Trophoblast cell (in vitro differentiated cells and primary cell): ENCODE measurements at regions not wholly inside any gene's neighbourhood (a gene's known extent, or its start where the extent isn't known, plus 50 kb on each side); places are given as distances from the start of the nearest gene placed in this dataset.

ENCODE experiments used
- DNase-seq, 2 donors: peaks; one replicate each; pipeline ENCODE4 v3.0.0-alpha.2; 2016
- H2AFZ ChIP-seq: 2 replicates; pipeline ENCODE4 v1.6.1; 2013; ENCODE audit warnings: low read length, moderate library complexity, mild to moderate bottlenecking; ENCODE audit not compliant: insufficient read depth, poor library complexity
- H2AK5ac ChIP-seq: 2 replicates; pipeline ENCODE4 v1.6.1; 2013; ENCODE audit warnings: mild to moderate bottlenecking, low read length
- H2BK120ac ChIP-seq: 2 replicates; pipeline ENCODE4 v1.6.1; 2013; ENCODE audit warnings: low read length, mild to moderate bottlenecking, moderate library complexity; ENCODE audit not compliant: insufficient read depth, poor library complexity
- H2BK12ac ChIP-seq: 2 replicates; pipeline ENCODE4 v1.6.1; 2013; ENCODE audit warnings: mild to moderate bottlenecking, low read length, moderate library complexity
- H2BK5ac ChIP-seq: 2 replicates; pipeline ENCODE4 v1.6.1; 2013; ENCODE audit warnings: low read length, low read depth, moderate library complexity, mild to moderate bottlenecking; ENCODE audit not compliant: poor library complexity
- H3K14ac ChIP-seq: 2 replicates; pipeline ENCODE4 v1.6.1; 2013; ENCODE audit warnings: mild to moderate bottlenecking, low read length
- H3K18ac ChIP-seq: 2 replicates; pipeline ENCODE4 v1.6.1; 2013; ENCODE audit warnings: mild to moderate bottlenecking, low read length
- H3K23ac ChIP-seq: 2 replicates; pipeline ENCODE4 v1.6.1; 2013; ENCODE audit warnings: low read length
- H3K27ac ChIP-seq: 2 replicates; pipeline ENCODE4 v1.5.1; 2013; ENCODE audit warnings: low read depth, mild to moderate bottlenecking, inconsistent platforms, low read length, moderate library complexity
- H3K27me3 ChIP-seq: 2 replicates; pipeline ENCODE4 v1.6.1; 2013; ENCODE audit warnings: inconsistent platforms, mild to moderate bottlenecking, low read length, moderate library complexity; ENCODE audit not compliant: insufficient read depth
- H3K36me3 ChIP-seq, 2 experiments: 1 replicate in 1 of 2; 2 replicates in 1 of 2; pipeline ENCODE4 v1.6.1; 2013; ENCODE audit warnings: low read length in 2 of 2, mild to moderate bottlenecking in 2 of 2, moderate library complexity in 1 of 2; ENCODE audit not compliant: insufficient read depth in 2 of 2, control insufficient read depth in 1 of 2
- H3K4ac ChIP-seq: 2 replicates; pipeline ENCODE4 v1.6.1; 2013; ENCODE audit warnings: low read depth, mild to moderate bottlenecking, low read length, moderate library complexity
- H3K4me1 ChIP-seq, 2 experiments: 1 replicate in 1 of 2; 2 replicates in 1 of 2; pipeline ENCODE4 v1.6.1; 2013; ENCODE audit warnings: low read length in 2 of 2, mild to moderate bottlenecking in 2 of 2, moderate library complexity in 1 of 2; ENCODE audit not compliant: insufficient read depth in 2 of 2, control insufficient read depth in 1 of 2
- H3K4me2 ChIP-seq: 2 replicates; pipeline ENCODE4 v1.6.1; 2013; ENCODE audit warnings: inconsistent platforms, mild to moderate bottlenecking, low read length, moderate library complexity
- H3K4me3 ChIP-seq: 2 replicates; pipeline ENCODE4 v1.5.1; 2013; ENCODE audit warnings: mild to moderate bottlenecking, low read depth, low read length, inconsistent platforms
- H3K79me1 ChIP-seq: one replicate; pipeline ENCODE4 v1.6.1; 2013; ENCODE audit warnings: low read length
- H3K79me2 ChIP-seq: 2 replicates; pipeline ENCODE4 v1.6.1; 2013; ENCODE audit warnings: low read length, mild to moderate bottlenecking; ENCODE audit not compliant: control insufficient read depth, insufficient read depth, poor library complexity
- H3K9ac ChIP-seq: 2 replicates; pipeline ENCODE4 v1.6.1; 2013; ENCODE audit warnings: mild to moderate bottlenecking, low read length
- H3K9me3 ChIP-seq: 2 replicates; pipeline ENCODE4 v1.6.1; 2013; ENCODE audit warnings: low read depth, mild to moderate bottlenecking, control low read depth, inconsistent platforms, low read length; ENCODE audit not compliant: insufficient read depth
- H4K12ac ChIP-seq: 2 replicates; pipeline ENCODE4 v1.6.1; 2013; ENCODE audit warnings: low read depth, mild to moderate bottlenecking, low read length, moderate library complexity
- H4K8ac ChIP-seq: 2 replicates; pipeline ENCODE4 v1.6.1; 2013; ENCODE audit warnings: low read depth, mild to moderate bottlenecking, low read length, moderate library complexity
- H4K91ac ChIP-seq: one replicate; pipeline ENCODE4 v1.6.1; 2013; ENCODE audit warnings: low read depth, mild to moderate bottlenecking, low read length, moderate library complexity
- WGBS: extraction: QIAGEN DNeasy Blood & Tissue Kit; methylation state at CpG from one replicate; pipeline ENCODE4 v1.1.7; 2013; ENCODE audit warnings: missing lambda C conversion rate; ENCODE audit not compliant: insufficient read length, insufficient coverage; ENCODE audit errors: extremely low coverage; 5-methylcytosine and 5-hydroxymethylcytosine counted together

GRCh38 chr5:14038341-14038959 lies 94.0 kb upstream of the DNAH5 start:
- Histone ChIP-seq H2AFZ (no peak overlapping the region), H2BK120ac (peak overlapping the region; percentile 45), H3K4ac (no peak overlapping the region), H3K23ac (no peak overlapping the region), H4K8ac (peak overlapping the region; percentile 0), H3K4me1 (peaks cover 24 to 38% of the 10 kb centered on the region in 2 experiments), H3K9ac (no peak overlapping the region), H4K91ac (peak overlapping the region; percentile 31), H3K4me3 (no peak overlapping the region), H3K4me2 (no peak overlapping the region), H2BK12ac (peak overlapping the region; percentile 16), H3K36me3 (no peaks in the 10 kb centered on the region), H3K18ac (no peak overlapping the region), H4K12ac (no peak overlapping the region), H3K79me1 (peaks cover 36% of the 10 kb centered on the region), H2BK5ac (peak overlapping the region; percentile 42), H2AK5ac (no peak overlapping the region), H3K79me2 (peaks cover 4% of the 10 kb centered on the region), H3K27me3 (no peaks in the 10 kb centered on the region), H3K27ac (peak overlapping the region; percentile 37), H3K9me3 (no peaks in the 10 kb centered on the region), H3K14ac (peak overlapping the region; percentile 41)
- DNase-seq: peak; percentile 48 to 53
- WGBS: no CpG with 5 or more reads among the region's 10 CpGs

DNA sequence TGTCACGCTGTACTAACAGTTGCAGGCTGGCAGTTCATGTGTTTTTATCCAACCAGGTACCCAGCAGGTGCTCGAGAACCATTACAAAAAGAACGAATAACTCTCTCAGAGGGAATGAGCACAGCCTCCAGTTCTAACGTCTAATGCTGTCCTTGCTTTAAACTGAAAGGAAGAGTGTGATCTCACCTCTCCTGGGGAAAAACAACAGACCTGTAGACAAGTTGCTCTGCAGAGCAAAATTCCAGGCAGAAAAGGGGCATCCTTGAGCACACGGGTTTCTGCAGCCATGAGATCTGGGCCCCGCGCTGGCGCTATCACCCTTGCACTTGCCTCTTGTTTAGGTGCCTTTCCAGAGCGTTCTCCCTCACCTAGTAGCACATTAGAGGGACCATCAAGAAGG lies 92.5 kb upstream of the DNAH5 start:
- Histone ChIP-seq H3K23ac (no peak overlapping the region), H2BK5ac (peak overlapping the region; percentile 90)
- WGBS: no CpG with 5 or more reads among the region's 9 CpGs

DNA sequence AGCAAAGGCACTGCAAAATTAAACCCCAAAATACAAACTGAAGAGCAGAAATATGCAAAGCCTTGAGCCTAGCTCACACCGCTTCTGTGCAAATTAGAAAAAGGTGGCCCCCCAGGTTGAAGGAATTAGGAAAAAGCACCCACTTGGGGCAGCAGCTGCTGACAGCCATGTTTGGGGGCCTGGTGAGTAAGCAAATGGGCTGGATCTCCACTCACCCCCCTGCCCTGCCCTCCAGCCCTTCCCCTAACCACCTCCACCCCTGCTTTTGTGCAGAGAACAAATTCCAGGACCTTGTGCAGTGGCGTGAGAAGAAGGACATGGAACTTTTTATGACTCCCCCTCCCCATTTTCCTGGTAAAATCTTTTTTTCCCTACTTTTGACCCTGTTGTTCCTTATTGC lies 92.0 kb upstream of the DNAH5 start:
- H2BK5ac ChIP-seq: peak overlapping the region; percentile 90
- WGBS: no CpG with 5 or more reads among the region's 2 CpGs

More for the DNA sequence above, 92.5 kb upstream of the DNAH5 start:
- H3K79me1 ChIP-seq: peaks cover 36% of the 10 kb centered on the region
- no peaks in the 10 kb centered on the region for H3K36me3 ChIP-seq
- H4K91ac ChIP-seq: peak overlapping the region; percentile 76
- no peaks in the 10 kb centered on the region for H3K9me3 ChIP-seq
- H2BK12ac ChIP-seq: peak overlapping the region; percentile 83
- peak overlapping the region; percentile 2 for H4K12ac ChIP-seq
- peak overlapping the region; percentile 34 for H3K18ac ChIP-seq
- H3K9ac ChIP-seq: no peak overlapping the region
- H3K27me3 ChIP-seq: no peaks in the 10 kb centered on the region
- peak overlapping the region; percentile 32 for H2AFZ ChIP-seq
- peak overlapping the region; percentile 83 for H4K8ac ChIP-seq
- H3K4me1 ChIP-seq: peaks cover 24 to 38% of the 10 kb centered on the region in 2 experiments
- no peak overlapping the region for H3K4me3 ChIP-seq
- H3K27ac ChIP-seq: peak overlapping the region; percentile 96
- peak overlapping the region; percentile 22 for H3K4ac ChIP-seq
- H3K79me2 ChIP-seq: peaks cover 4% of the 10 kb centered on the region
- peak overlapping the region; percentile 31 for H2AK5ac ChIP-seq
- H3K14ac ChIP-seq: peak overlapping the region; percentile 83
- peak in 1 of 2 donors; percentile 18 for DNase-seq
- H2BK120ac ChIP-seq: peak overlapping the region; percentile 81
- peak overlapping the region; percentile 41 for H3K4me2 ChIP-seq

DNA sequence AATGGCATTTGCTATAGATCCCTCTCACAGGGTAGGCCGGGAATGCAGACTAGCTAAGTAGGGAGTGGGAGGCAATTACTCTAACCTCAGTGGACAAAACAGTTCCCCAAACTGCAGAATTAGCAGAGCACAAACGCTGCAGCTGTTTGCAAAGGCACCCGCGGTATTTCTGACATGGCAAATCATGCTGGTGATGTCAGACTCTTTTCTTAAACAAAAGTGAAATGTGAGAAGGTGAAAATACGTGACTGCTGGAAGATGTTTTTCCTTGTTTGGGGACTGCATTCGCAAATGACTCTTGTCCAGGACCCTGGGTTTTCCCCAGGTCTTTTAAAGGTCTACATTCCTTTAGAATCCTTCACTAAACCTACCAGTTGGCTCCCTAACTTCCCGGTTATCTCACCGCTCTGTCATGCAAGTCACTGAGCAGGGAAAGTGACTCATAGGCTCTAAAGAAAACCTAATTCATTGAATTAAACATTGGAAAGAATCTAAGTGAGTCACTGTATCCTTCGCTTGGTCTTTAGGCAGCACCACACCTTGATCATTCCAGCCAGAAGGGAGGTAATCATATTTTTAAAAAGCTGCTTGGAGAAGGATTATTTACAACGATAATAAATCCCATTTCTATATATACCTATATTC lies 91.5 kb upstream of the DNAH5 start:
- H3K4me1 ChIP-seq: peaks cover 24 to 38% of the 10 kb centered on the region in 2 experiments
- no peak overlapping the region for H3K4ac ChIP-seq
- H2BK120ac ChIP-seq: peak overlapping the region; percentile 81
- H3K27ac ChIP-seq: peak overlapping the region; percentile 96
- no peaks in the 10 kb centered on the region for H3K36me3 ChIP-seq
- no CpG with 5 or more reads among the region's 10 CpGs for WGBS
- no peak overlapping the region for H3K9ac ChIP-seq
- no peak overlapping the region for H2AFZ ChIP-seq
- peak overlapping the region; percentile 65 for H4K91ac ChIP-seq
- H3K79me1 ChIP-seq: peaks cover 36% of the 10 kb centered on the region
- H3K27me3 ChIP-seq: no peaks in the 10 kb centered on the region
- H3K14ac ChIP-seq: no peak overlapping the region
- no peak overlapping the region for H2AK5ac ChIP-seq
- peaks cover 4% of the 10 kb centered on the region for H3K79me2 ChIP-seq
- H2BK5ac ChIP-seq: peak overlapping the region; percentile 94
- H3K9me3 ChIP-seq: no peaks in the 10 kb centered on the region
- H2BK12ac ChIP-seq: no peak overlapping the region
- DNase-seq: peak; percentile 85 to 96
- H3K23ac ChIP-seq: no peak overlapping the region
- peak overlapping the region; percentile 49 for H3K4me2 ChIP-seq
- H4K12ac ChIP-seq: no peak overlapping the region
- H4K8ac ChIP-seq: no peak overlapping the region
- H3K18ac ChIP-seq: no peak overlapping the region
- no peak overlapping the region for H3K4me3 ChIP-seq

More for the DNA sequence above, 92.0 kb upstream of the DNAH5 start:
- peak overlapping the region; percentile 11 for H2AK5ac ChIP-seq
- H3K4me1 ChIP-seq: peaks cover 24 to 38% of the 10 kb centered on the region in 2 experiments
- H3K14ac ChIP-seq: peak overlapping the region; percentile 1
- peaks cover 4% of the 10 kb centered on the region for H3K79me2 ChIP-seq
- peak overlapping the region; percentile 96 for H3K27ac ChIP-seq
- peak overlapping the region; percentile 21 for H2BK12ac ChIP-seq
- no peak overlapping the region for H3K23ac ChIP-seq
- peak overlapping the region; percentile 41 for H3K4me2 ChIP-seq
- H3K9me3 ChIP-seq: no peaks in the 10 kb centered on the region
- H4K12ac ChIP-seq: no peak overlapping the region
- H3K4ac ChIP-seq: peak overlapping the region; percentile 2
- peak overlapping the region; percentile 81 for H2BK120ac ChIP-seq
- peak overlapping the region; percentile 13 for H3K18ac ChIP-seq
- no peak overlapping the region for H2AFZ ChIP-seq
- H3K4me3 ChIP-seq: no peak overlapping the region
- H3K9ac ChIP-seq: no peak overlapping the region
- no peak for DNase-seq
- H3K79me1 ChIP-seq: peaks cover 36% of the 10 kb centered on the region
- H4K91ac ChIP-seq: peak overlapping the region; percentile 65
- no peaks in the 10 kb centered on the region for H3K27me3 ChIP-seq
- peak overlapping the region; percentile 50 for H4K8ac ChIP-seq
- H3K36me3 ChIP-seq: no peaks in the 10 kb centered on the region
